Colon (tissue), 2 donors: ENCODE measurements at regions not wholly inside any gene's neighbourhood (a gene's known extent, or its start where the extent isn't known, plus 50 kb on each side); places are given as distances from the start of the nearest gene placed in this dataset.

Source experiments
- FAIRE-seq: peaks from 2 replicates; lab custom pipeline; 2012; peaks lifted over from hg19 to GRCh38; lab: Jason Lieb, UNC
- donor health status: control.
- donor health status: control.

DNA sequence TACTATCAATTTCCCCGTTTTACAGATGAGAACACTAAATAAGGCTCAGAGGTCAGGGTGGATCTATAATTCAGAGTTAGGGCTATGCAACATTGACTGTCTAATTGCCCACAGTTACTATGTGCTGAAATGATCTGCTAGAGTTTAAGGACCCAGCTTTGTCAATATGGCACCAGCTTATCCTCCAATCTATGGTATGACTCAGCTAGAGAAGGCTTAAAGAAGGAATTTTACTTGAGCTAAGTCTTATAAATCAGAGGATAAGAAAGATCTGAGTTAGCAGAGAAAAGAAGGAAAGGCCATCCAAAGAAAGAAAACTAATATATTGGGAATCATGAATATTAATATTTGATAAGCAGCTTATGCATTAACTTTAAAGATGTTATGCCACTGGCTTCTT, 78.1 kb downstream of the ASB9 start:
- FAIRE-seq = no peak

DNA sequence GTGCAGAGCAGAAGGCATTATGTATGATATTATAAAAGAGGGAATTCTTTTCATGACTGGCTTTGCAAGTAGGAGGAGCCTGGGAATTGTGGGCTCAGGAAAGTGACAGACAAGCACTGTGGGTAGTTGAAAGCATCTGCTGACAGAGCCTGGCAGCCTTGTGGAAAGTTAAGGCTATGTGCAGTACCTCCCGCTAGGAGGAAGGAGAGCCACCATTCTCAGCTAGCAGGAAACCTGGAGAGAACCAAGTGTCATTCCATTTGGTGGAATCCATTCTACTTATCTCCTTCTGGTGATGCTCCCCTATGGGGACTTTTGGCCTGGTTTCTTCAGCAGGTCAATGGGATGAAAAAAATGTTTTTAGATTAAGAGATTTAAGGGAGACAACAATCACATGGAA, 81.8 kb downstream of the ASB9 start:
- FAIRE-seq = no peak

DNA sequence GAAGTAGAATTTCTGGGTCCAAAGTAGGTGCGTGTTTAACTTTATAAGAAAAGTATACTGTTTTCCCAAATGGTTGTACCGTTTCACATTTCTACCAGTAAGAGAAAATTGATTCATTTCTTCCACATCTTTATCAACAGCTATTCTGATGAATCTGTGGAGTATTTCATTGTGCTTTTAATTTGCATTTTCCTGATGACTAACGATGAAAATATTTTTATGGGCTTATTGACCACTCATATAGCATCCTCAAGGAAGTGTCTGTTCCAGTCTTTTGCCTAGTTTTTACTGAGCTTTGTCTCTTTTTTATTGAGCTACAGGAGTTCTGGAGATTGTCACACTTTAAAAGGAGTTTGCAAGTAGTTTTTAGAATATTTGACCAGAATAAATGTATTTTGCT, 92.6 kb downstream of the ASB9 start:
- peak; percentile 21 for FAIRE-seq

DNA sequence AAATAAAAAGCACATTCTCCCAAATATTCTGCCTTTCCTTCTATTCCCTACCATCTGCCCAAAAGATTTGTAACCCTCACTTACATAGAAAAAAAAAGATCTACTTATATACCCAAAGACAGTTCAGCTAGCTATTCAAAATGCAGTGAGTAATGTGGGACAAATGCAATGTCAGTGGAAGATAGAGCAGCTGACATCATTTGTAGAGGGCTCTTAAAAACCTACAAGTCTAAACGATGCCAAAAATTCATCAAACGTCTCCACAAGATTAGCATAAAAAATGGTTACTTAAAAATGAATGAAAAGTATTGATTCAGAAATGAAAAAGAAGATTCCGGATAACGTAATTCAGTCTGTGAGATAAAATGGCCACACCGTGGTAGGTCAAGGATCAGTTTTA, 96.5 kb downstream of the ASB9 start:
- peak; percentile 31 for FAIRE-seq

DNA sequence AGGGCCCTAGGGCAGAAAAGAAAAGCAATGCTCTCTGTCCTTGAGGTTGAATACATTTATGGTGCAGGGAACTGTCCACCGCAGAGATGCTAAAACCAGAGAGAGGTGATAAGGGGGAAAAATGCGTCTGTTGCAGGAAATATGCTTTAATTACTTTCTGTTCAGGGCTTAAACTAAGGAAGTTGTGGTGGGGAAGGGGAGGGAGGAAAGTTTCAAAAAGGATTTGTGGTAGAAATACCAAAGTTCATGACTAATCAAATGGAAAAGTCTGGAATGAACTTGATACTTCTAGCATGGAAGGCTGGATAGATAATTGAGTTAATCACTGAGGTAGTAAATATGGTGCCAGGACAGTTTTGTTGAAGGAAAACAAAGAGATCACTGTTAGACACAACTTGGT, 99.0 kb downstream of the ASB9 start:
- no peak for FAIRE-seq

DNA sequence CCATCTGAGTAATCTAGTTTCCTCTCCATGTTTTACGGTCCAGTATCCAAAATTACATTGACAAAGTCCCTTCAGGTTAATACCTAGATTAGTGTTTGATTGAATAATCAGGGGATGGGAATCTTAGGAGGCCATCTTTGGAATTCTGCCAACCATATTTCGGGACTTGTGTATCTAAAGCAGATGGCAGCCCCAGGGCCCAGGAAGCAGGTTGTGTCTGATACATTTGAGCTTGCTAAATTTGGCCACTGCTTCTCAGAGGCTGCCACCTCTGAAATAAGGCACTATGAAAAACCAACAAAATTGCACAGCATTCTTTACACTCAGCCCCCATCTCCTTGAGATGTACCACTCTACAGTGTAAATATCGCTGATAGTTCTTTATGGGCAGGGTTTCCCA, 102.1 kb downstream of the ASB9 start:
- FAIRE-seq = no peak

DNA sequence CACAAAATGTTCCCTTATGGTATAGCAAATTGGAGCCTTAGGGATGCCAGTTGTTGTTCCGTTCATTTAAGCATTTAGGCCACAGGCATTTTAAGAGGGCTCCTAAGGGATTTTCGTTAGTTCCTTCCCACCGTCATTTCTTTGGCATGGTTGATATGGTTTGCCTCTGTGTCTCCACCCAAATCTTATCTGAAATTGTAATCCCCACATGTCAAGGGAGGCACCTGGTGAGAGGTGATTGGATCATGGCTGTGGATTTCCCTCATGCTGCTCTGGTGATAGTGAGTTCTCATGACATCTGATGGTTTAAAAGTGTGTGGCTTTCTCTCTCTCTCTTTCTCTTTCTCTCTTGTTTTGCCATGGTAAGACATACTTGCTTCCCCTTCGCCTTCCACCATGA, 104.1 kb downstream of the ASB9 start:
- FAIRE-seq = no peak

DNA sequence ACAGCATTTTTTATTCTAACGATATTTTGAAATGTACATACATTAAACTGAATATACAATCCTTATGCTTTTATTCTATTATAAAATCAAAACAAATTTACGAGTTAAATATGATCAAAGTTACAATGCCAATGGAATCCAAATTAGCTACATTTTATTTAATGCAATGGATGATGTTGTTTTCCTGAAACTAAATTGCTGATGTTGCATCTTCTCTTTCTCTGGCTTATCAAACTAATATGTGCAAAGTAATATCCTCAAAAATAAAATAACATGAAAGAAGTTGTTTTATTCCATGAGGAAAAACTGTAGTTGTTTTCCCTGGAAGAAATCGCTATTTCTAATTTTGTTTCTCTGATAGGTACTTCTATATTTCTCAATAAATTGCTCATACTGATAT, 106.8 kb downstream of the ASB9 start:
- peak; percentile 81 for FAIRE-seq

DNA sequence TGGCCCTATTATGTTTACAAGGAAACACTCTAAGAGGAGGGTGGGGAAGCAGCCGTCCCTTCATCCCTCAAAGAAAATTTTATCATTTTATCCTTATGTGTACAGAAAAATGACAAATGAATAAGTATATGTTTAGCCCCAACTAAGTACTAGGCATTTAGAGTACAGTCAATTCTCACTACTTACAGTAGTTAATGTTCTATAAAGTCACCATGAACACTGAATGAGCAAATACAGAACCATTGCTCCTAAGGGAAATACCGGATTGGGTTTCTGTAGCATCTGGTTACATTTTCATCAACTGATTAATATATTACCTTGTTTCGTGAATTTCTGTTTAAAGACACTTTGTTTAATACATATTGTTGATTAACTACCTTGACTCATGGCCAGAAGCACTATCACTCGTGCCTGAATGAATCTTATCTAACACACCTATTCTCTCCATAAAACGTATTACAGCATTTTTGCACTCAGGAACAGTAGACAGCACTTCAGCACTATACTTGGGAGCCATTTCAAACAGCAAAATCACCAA, 109.3 kb downstream of the ASB9 start:
- FAIRE-seq = no peak

DNA sequence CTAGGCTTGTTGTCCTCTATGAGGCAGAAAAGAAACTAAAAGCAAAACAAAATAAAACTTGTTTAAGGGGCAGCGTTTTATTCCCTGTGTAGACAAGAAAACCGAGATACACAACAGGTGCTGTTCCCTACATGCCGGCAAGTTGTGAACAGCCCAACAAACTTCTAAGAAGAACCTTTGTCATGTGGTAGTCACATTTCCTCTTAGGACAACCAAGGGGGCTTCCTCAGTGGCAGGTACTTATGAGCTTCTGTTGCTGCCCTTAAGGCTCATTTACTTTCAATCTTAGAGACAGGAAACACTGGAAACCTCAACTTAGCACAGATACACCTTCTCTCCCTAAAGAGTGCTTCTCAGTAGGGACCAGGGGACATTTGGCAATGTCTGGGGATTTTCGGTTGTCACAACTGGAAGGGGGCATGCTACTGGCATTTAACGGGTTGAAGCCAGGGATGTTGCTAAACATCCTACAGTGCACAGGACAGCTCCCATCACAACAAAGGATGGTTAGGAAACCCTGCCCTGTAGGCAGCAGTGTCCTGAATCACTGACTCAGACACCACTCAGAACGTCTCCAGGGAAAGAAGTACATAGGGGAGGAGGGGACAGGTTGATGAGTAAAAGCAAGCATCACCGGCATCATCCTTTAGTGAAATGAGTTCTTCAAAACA, 111.0 kb downstream of the ASB9 start:
- FAIRE-seq = no peak

DNA sequence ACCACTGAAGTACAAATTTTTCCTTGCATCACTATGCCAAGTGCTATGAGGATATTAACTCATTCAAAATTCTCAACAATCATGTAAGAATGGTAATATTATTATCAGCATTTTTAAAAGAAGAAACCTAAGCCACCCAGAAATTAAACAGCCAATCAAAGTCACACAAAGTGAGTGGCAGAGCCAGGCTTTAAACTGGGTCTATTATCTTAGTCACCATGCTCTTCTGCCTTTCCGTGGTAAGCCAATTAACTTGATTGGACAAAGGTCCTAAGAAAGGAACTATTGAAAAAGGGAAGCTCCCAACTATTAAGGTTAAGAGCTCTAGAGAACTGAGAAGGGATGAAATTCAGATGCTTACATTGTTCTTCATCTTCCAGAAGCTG, 111.5 kb downstream of the ASB9 start:
- no peak for FAIRE-seq

DNA sequence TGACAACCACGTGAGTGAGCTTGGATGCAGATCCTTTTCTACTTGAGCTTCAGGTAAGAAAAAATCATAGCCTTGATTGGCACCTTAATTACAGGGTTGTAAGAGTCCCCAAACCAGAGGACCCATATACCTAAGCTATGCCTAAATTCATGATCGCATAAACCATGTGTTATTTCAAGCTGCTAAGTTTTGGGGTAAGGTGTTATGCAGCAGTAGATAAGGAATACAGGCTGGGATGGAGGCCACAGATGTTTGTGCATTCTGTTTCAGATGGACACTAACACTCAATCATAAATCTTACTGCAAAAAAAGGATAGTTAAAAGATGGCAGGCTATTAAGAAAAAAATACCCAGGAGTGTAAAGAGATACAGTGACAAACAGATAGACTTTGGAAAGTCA, 112.3 kb downstream of the ASB9 start:
- no peak for FAIRE-seq

DNA sequence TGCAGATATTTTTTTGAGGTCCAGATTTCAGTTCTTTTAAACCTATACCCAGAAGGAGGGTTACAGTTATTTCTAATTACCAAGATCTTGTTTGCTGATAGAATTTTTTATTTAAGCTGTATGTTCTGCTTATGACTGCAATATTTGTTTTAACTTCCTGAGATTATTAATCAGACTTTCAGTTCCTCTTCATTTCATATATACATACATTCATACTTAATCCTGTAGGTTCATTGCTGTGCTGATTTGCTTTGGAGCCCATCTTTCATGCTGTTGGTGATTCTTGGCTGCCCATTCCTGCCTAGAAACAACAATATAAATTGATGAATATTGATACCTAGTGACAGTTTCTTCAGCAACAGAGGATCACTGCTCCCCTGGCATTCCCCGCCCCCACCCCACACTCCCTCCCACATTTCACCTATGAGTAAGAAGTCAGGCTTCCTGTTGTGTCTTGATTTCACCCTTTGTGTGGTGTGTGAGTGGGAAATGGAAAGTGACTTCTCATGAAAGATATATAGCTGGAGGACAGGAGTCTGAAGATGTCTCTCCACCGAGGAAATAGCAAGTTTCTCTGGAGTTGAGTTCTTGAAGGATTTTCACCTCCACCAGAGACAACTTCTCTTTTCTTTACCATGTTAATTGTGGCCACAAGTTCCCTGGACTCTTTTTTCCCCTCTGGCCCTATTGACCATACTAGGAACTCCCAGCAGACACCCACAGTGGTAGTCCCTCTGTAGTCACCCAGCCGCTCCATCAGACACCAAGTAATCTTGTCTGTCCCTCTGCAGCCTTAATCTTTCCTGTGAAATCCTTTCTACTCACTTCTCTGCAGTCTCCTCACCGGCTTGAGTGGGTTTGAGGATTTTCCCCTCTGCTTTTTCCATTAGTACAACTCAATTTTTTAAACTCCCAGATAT, 118.4 kb downstream of the ASB9 start:
- no peak for FAIRE-seq

DNA sequence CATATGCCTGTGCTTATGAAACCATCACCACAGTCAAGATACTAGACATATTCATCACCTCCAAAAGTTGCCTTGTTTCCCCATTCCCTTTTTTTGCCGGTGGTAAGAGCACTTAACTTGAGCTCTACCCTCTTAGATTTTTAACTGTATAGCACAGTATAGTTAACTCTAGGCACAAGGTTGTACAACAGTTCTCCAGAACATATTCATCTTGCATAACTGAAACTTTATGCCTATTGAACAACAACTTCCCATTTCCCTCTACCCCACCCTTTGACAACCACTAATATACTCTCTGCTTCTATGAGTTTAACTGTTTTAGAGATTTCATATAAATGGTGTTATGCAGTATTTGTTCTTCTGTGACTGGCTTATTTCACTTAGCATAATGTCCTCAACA, 119.3 kb downstream of the ASB9 start:
- FAIRE-seq = no peak

DNA sequence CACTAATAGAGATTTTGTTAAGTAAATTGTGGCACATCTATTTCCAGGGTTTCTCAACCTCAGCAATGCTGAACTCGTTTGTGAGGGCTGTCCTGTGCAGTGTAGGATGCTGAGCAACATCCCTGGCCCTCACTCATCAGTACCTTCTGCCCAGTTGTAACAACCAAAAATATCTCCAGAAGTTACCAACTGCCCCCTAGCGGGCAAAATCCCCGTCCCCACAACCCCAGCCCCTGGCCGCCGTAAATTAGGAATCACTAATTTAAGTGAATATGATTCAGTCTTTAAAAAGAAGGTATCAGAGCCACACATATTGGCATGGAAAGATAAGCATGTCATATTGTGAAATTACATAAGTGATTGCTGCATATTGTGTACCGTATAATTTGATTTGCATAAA, 123.4 kb downstream of the ASB9 start:
- no peak for FAIRE-seq

DNA sequence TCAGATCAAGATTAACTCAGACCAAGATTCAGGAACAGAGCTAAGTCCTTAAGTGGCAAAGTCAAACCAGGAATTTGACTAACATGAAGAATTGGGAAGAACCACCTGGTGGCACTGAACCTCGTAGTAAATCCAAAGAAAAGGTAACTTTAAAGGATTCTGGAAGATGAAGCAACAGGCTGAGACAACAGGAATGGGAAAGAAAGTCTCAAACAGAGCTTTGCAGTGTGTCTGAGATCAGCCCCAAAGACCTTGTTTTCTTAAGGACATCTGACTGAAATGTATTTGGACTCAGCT, 126.1 kb downstream of the ASB9 start:
- no peak for FAIRE-seq

DNA sequence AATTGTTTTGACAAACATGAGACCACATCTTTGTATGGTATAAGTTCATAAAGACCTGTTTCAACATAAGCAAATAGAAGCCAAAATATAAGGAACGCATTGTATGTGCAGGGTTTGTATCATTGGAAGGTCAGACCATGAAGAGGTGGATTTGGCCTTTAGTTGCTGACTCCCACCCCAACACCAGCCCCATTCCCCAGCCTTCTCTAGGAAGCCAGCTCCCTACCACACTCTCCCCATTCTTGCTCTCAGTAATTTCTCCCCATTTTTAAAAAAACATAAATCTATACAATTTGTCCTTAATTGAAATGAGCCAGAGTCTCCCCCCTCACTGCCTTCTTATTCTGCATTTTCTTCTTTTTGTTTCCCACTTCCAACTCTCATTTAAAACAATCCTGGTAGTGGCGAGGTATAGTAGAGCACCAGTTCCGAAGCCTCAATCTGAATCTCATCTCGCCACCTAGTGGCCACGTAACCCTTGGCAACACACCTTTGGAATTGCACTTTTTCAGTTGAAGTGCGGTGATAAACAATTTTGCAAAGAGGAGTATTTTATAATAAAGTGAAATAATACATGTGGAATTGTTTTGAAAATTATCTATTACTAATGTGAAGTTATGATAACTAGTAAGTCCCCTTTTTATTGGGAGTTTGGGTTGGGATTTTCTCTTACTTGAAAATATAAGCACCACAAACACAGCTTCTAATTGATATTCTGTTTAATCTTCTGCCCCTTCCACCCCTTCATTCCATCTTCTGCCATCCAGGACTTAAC, 126.6 kb downstream of the ASB9 start:
- FAIRE-seq = peak; percentile 94

DNA sequence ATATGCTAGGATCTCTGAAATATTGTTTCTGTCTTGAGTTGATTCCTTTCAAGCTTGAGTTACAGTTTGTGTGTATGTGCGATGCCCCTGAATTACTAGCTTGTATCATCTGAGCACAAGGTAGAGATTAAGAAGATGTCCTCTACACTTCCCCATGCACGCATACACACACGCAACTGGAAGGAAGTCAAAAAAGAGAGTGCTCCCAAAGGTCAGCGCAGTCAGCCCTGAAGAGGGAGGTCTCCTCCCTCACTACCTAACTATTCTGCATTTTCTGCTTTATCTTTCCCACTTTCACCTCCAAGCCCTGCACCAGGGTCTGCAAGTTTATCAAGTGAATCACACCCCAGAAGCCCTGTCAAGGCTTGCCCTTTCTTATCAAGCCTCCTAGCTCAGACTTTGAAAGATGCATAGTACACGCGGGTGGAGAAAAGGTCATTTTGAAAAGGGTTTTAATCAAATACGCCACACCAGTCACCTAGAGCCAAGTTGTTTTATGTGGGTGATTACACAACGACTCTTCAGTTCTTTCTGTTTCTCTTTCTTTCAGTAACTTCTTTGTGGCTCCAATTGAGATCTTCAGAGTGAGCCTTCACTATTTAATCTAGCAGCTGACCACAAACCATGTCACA, 127.7 kb downstream of the ASB9 start:
- no peak for FAIRE-seq

DNA sequence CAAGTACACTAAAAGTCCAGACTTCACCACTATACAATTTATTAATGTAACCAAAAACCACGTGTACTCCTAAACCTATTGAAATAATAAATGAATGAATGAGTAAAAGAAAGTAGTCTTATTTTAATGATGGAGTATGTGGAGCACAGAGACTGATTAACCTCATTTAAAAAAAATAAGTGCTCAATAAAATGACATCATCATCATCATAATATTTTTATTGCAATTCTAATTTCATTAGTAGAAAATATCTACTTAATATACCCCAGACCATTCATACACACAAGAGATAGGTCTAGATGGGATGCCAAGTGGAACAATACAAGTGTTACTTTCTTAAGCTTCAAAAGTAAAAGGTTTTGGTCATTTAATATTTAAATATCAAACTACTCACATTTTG, 133.1 kb downstream of the ASB9 start:
- FAIRE-seq = peak; percentile 76

DNA sequence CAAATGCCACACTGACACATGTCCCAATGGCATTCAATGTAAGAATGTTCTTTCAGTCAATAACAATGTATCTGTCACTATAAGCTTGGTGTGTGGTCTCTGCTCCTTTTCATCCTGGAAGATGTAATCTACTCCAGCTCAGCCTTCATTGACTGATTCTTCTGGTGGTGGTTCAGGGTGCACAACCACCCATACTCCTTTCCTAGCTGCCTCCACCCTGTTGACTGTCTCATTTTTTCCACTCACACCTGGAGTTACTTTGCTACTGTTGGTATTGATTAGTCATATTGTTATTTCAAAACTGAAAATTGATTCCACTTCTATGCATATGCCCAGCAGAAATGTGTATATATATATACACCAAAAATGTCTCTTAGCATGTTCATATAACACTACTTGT, 140.5 kb downstream of the ASB9 start:
- FAIRE-seq = peak; percentile 78

DNA sequence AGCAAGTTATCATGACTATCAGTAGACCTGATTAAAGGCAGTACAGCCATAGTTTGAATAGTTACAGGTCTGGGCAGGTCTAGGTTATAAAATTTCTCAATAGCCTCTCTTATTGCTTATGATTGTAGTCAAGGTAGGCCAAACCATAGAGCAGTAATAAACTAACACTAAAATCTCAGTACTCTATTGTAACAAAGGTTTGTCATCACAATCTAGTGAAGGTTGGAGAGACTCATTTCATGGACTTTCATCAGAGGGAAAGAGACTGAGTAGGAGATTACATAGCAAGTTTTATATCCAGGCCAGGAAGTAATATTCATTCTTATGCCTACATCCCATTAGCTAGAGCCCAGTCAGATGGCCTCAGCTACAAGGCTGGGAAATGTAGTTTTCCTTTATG, 141.0 kb downstream of the ASB9 start:
- peak; percentile 98 for FAIRE-seq

DNA sequence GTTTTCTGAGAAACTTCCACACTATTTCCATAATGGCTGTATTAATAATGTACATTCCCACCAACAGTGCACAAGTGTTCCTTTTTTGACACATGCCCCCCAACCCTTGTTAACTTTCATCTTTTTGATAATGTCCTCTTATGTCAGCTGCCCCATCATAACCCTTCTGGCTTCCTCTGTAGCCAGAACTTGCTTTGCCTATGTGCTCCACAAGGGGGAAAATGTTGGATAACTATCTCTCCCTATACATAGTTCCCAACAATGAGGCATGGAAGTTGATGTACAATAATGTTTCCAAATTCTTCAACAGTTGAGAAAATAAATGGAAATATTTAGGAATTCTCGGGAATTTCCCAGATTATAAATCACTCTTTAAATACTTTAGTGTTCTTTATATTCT, 142.9 kb downstream of the ASB9 start:
- FAIRE-seq = no peak

DNA sequence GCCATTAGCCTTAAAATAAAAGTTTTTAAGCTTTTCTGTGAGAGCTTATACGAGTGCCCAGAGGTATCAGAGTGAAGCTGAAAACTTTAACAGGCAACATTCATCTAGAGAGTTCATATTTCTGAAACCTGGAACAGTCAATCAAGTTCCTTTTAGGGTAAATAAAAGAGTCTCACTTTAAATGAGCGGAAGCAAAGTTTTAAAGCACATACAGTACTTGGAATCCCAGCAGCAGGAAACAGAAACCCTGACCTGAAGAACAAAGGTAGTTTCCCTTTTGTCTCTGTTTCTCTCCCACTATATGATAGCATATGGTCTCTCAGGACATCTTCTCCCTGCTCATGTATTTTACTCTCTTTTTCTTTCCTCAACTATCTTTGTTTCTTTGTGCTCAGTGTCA, 153.0 kb downstream of the ASB9 start:
- peak; percentile 81 for FAIRE-seq
